ENCODE measurements at regions not wholly inside any gene's neighbourhood (a gene's known extent, or its start where the extent isn't known, plus 50 kb on each side); places are given as distances from the start of the nearest gene placed in this dataset.
"Not testable (repeated sequence)": the region's sequence is repeated elsewhere in the genome, so short reads cannot be mapped to it uniquely, and the experiment has no call there.

DNA sequence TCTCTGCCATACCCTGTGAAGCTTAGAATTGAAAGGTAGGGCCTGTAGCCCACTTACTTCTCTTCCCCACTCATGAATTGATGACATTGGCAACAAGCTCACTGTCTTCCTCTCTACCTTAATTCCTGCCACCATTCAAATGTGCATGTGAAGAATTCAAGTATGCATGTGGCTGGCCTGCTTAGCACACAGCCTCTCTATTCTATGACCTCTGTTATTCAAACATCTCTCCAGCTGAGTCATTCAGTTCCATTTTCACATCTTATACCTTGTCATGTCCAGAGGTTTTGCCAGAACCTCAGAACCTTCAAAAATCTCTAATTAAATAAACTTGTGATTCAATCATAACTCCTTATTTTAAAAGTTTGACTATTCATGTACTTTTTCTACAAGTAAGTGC is 114.7 kb upstream of the MAN2A1 start:
- no peak for DNase-seq

DNA sequence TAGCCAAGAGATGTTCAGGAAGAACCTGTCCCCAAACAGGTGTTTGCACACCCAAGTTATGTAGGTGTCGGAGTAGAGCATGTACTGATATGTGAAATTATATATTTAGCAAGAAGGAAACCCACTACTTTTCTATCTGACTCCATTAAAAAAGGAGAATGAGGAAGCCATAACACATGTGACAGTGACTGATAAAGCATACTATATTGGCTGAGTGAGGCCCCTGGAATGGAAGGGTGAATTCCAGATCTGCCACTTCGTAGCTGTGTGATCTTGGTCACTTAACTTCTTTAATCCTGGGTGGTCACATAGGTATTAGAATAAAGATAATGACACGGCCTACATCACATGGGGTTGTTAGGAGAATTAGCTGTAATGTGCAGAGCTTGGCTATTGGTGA is 116.0 kb upstream of the MAN2A1 start:
- DNase-seq, result no peak

DNA sequence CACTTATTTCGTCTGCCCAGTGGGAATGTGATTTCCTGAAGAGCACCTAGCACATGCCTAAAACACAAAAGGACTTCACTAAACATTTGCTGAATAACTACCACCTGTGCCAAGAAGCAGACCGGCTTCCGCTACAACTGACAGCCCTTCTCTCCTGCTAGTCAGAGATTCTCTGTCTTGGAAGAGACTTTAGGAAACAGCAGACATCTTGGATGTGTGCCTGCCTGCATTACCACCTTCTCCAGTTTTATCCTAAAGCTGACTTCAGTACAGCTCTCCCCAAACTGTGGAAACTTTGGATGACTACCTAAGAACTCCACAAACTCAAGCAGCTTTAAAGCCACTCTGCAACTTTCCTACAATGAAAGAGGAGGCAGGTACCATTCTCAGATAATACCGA is 116.5 kb upstream of the MAN2A1 start:
- DNase-seq, result no peak

DNA sequence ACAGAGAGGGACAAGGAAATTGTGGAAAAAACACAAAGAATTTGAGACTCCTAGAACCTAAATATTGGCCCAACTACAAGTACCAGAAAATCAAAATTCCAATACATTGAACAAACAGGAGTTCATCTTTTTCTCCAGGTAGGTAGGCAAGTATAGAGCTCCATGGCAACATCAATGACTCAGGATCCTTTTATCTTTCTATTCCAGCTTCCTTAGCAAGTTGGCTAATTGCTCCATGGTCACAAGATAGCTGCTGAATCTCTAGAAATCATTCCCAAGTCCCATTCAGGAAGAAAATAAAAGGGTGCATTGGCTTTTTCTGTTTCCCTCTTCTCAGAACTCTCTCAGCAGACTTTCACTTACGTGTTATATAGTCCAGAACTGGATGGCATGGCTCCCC is 117.9 kb upstream of the MAN2A1 start:
- DNase-seq, result no peak

DNA sequence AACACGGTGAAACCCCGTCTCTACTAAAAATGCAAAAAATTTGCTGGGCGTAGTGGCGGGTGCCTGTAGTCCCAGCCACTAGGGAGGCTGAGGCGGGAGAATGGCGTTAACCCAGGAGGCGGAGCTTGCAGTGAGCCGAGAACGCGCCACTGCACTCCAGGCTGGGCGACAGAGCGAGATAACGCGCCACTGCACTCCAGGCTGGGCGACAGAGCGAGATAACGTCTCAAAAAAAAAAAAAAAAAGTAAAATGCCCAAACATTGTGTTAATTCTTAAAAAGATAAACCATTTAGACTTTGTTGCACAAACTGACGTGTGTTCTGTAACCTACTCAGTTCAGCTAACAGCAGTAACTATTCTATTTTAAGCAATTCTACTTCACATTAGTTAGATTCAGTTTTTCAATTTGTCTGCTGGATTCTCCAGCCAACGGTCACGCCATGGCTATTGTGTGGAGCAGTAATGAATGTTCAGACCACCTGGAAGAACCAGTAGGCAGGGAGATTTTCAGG is 119.3 kb upstream of the MAN2A1 start:
- no peak for DNase-seq

DNA sequence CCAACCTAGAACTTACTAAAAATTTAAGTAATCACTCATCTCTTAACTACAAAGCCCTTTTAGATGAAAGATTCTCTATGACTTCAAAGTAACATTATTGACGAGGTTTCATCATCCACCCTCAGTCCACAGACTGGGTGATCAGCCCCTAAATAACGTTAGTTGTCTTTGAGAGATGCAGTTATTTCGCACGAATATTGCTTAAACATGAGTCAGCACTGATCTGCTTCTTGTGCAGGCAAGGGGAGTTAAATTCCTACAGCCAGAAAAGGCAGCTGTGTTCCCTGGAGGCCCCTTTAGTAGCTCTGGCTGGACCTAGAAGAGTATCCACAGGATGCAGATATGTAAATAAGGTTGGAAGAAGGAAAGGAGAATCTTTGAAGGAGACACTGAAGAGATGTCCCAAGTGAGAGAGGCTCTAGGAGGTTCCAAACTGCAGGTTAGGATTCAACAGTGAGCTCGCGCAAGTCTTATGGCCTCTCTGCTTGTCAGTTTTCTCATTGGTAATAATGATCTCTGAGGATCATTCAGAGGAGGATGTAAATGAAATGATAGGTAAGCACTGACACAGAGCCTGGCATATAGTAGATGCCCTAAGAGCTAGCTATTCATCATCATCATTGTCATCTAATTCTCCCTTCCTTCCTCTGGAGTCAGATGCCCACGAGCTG is 122.2 kb upstream of the MAN2A1 start:
- DNase-seq, result no peak

DNA sequence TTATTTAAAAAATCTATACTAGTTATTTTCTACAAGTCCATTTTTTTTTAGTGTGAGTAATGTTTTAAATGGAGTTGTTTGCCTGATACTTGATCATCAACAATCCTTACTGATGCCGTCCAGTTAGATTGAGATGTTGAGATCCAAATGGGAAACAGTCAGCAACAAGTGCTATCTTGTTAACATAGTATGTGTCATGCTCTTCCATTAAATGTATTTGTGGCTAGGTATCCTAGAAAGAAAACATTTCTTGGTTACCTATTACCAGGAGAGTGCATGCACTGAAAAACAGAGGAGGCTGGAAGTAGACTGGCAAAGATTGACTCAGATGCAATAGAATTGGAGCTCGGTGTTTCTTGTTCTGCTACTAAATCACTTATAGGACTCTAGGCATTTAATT is 123.4 kb upstream of the MAN2A1 start:
- no peak for DNase-seq

DNA sequence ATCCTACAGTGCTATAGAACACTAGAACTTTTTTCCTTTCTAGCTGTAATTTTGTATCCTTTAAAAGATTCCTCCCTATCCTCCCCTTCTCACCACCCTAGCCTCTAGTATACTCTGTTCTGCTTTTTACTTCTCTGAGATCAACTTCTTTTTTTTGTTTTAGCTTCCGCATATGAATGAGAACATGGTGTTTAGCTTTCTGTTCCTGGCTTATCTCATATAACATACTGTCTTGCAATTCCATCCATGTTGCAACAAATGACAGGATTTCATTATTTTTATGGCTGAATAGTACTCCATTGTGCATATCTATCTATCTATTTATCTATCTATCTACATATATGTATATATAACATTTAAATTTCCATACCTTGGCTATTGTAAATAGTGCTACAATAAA is 126.0 kb upstream of the MAN2A1 start:
- DNase-seq, result no peak

DNA sequence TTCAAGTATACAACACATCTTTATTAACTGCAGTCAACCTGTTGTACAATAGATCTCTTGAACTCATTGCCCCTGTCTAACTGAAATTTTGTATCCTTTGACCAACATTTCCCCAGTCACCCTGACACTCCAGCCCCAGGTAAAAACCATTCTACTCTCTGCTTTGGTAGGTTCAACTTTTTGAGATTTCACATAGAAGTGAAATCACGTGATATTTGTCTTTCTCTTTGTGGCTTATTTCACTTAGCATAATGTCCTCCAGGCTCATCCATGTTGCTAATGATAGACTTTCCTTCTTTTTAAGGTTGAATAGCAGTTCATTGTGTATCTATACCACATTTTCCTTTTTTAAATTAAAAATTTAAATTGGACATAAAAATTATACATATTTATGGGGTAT is 126.5 kb upstream of the MAN2A1 start:
- DNase-seq, result no peak

DNA sequence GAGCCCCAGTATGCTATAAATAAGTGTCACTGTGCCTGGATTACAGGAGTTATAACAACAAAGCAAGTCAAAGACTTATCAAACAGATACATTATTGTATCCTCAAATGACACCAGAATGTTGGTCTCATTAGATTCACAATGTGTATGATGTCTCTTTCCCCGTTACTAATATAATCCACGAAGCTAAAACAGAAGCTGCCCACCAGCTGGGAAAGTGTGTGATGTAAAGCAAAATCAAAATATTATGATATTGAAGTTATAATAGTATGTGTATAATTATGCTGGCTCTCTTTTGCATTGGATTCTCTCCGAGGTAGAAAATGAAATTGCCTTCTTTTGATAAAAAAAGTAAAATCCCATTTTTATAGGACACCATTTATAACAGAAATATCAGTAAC is 127.3 kb upstream of the MAN2A1 start:
- DNase-seq, result no peak

DNA sequence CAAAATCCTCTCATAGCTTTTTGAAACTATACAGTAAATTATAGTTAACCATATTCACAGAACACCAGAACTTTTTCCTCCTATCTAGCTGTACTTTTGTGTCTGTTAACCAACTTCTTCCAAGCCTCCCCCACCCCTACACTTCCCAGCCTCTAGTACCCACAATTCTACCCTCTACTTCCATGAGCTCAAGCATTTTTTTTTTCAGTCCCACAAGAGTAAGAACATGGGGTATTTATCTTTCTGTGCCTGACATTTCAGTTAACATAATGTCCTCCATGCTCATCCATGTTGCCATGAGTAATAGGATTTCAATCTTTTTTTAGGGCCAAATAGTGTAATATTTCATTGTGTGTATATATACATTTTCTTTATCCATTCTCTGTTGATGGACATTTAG is 128.3 kb upstream of the MAN2A1 start:
- no peak for DNase-seq

DNA sequence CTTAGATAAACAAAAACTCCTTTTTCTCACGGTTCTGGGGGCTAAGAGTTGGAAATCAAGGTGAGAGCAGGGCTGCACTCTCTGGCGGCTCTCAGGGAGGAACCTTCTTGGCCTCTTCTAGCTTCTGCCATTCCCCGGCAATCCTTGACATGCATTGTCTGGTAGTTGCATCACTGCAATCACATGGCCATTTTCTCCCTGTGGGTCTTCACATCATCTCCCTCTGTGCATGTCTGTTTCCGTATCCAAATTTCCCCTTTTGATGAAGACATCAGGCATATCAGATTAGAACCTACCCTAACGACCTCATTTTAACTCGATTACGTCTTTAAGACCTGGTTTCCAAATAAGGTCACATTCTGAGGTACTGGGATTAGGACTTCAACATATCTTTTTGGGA is 129.2 kb upstream of the MAN2A1 start:
- no peak for DNase-seq

DNA sequence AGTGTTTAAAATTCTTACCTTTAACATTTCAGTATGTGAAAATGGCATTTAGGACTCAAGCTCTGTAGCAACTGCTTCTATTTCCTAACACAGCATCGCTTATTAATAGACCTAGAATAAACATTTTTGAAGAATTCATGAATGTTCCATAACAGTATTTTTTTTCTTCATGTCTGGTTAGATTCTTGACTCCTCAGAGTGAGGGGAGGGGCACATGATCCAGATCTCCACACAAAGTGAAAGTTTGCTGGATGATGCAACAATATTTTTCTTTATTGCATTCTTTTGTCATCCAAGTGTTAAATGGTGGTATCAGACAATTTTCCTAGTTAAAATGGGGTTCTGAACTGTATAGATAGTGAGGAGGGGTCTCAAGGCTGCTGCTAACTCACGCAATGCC is 130.8 kb upstream of the MAN2A1 start:
- no peak for DNase-seq

DNA sequence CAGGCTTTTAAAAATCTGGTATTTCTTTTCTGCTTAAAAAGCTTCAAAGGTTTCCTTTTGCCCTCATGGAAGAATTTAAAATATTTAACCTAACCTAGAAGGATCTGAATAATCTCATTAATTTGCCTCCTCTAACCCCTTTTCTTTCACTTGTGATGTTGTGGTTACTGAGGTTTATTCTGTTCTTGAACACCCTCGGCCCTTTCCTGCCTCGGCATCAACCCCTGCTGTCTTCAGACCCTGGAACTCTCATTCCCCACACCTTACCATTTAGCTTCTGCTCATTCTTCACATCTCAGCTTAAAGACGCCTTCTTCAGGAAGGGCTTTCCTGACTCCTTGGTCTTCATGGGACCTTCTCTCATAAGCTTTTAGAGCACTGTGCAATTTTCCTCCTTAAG is 131.4 kb upstream of the MAN2A1 start:
- no peak for DNase-seq

DNA sequence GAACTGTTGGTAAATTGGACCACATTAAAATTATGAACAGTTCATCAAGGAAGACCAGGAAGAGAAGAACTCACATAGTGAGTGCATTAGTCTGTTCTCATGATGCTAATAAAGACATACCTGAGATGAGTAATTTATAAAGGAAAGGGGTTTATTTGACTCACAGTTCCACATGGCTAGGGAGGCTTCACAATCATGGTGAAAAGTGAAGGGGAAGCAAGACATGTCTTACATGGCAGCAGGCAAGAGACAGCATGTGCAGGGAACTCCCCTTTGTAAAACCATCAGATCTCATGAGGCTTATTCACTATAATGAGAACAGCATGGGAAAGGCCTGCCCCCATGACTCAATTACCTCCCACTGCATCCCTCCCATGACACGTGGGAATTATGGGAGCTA is 135.9 kb upstream of the MAN2A1 start:
- no peak for DNase-seq

DNA sequence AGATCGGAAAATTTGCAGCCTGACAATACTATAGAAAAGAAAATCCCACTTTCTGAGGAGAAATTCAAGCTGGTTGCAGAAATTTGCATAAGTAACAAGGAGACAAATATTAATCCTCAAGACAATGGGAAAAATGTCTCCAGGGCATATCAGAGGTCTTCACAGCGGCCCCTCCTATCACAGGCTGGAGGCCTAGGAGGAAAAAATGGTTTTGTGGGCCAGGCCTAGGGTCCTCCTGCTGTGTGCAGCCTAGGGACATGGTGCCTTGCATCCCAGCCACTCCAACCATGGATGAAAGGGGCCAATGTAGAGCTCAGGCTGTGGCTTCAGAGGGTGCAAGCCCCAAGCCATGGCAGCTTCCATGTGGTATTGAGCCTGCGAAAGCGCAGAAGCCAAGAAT is 138.5 kb upstream of the MAN2A1 start:
- DNase-seq, result not testable (repeated sequence)

DNA sequence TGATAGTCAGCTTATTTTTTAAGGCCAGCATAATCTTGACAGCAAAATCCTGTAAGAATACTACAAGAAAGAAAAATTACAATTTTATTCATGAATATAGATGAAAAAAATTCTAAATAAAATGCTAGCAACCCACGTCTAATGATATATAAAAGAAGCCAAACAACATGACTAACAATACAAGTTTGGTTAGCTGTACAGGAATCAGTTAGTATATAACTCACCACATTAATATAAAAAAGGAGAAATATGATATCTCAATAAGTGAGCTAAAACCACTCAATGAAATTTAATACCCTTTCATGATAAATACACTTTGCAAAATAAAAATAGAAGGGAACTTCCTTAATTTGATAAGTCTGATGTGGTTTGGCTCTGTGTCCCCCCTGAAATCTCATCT is 139.7 kb upstream of the MAN2A1 start:
- DNase-seq, result no peak

DNA sequence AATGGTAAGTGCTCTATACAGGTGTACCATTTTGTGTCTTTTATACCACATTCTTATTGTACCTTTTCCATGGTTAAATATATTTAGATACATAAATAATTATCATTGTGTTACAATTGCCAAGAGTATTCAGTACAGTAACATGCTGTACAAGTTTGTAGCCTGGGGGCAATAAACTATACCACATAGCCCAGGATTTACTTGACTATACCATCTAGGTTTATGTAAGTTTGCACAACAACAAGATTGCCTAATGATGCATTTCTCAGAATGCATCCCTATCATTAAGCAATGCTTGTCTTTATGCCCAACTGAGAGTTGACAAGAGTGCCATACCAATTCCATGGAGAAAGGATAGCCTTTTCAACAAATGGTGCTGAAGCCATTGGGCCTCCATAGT is 136.7 kb upstream of the PJA2 start:
- DNase-seq, result no peak

DNA sequence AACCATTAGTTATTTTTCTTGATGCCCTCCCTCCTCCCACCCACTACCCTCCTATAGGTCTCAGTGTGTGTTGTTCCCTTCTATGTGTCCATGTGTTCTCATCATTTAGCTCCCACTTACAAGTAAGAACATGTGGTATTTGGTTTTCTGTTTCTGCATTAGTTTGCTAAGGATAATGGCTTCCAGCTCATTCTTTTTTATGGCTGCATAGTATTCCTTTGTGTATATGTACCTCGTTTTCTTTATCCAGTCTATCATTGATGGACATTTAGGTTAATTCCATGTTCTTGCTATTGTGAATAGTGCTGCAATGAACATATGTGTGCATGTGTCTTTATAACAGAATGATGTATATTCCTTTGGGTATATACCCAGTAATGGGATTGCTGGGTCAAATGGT is 135.1 kb upstream of the PJA2 start:
- DNase-seq, result not testable (repeated sequence)

DNA sequence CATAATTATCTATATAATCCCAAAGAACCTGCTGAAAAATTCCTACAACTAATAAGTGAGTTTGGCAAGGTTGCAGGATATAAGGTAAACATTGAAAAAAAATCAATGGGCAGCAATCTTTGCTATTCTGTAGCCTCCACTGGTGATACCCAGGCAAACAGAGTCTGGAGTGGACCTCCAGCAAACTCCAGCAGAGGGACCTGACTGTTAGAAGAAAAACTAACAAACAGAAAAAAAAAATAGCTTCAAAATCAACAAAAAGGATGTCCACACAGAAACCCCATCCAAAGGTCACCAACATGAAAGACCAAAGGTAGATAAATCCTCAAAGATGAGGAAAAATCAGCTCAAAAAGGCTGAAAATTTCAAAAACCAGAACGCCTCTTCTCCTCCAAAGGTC is 128.9 kb upstream of the PJA2 start:
- not testable (repeated sequence) for DNase-seq

DNA sequence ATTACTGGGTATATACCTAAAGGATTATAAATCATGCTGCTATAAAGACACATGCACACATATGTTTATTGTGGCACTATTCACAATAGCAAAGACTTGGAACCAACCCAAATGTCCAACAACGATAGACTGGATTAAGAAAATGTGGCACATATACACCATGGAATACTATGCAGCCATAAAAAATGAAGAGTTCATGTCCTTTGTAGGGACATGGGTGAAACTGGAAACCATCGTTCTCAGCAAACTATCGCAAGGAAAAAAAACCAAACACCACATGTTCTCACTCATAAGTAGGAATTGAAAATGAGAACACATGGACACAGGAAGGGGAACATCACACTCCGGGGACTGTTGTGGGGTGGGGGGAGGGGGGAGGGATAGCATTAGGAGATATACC is 125.3 kb upstream of the PJA2 start:
- DNase-seq, result not testable (repeated sequence)

DNA sequence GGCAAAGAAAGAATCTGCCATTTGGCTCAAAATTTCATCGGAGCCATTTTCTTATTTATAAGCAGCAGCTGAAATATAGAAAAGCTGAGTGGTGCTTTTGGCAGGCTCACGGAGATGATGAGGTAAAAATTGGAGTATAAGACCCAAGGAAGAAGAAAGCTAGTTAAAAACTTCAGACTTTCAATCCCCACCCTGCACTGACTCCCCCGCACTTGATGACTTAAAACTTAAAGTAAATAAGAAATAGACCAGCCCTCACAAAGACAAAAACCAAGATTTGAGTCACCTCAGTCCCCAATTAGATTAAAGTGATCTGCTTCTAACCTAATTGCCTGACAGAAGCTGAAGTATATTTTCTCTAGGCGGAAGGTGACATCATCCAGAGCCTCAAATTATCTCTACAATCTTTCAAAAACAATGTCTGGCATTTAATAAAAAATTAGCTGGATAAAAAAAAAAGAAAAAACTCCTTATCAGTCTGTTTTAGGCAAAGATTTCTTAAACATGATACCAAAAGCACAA is 124.0 kb upstream of the PJA2 start:
- no peak for DNase-seq

DNA sequence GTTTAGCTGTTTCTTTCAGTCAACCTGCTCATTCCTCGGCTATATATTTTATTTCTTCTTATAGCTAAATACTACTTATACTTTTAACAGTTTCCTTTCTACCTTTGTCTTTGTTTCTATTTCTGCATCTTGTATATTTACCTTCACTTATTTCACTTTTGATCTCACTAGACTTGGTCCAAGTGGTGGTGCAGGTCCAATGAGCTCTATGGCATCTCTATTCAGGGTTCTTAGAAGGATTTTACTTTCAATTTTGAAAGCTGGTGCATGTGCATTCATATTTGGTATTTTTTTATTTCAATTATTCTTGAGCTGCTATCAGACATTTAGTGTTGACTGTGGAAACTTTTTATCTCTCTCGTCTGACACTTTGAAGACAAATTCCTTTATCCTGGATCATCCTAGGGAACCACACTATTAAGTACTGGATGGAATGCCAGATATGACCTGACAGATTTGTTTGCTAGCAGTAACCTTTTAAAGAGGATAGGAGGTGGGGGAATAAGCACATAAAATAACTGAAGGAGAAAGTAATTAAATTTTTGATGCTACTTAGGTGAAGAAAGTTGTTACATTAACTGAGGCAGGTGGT is 123.1 kb upstream of the PJA2 start:
- no peak for DNase-seq

DNA sequence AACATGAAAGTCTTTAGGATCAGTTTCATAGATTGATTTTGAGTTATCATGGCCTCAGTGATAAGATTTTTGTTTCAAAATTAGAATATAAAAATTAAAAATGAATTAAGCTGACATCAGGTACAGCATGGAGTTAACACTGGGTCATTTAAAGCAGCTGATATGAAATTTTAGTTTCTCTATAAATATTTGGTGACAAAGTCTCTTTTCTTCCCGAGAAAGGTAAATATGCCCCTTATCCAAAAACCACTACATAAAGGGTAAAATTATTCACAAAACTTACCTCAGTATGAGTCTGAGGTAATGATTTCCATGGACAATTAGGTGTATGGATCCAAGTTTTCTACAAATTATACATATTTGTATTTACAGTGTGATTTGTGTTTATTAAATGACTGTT is 121.5 kb upstream of the PJA2 start:
- no peak for DNase-seq

DNA sequence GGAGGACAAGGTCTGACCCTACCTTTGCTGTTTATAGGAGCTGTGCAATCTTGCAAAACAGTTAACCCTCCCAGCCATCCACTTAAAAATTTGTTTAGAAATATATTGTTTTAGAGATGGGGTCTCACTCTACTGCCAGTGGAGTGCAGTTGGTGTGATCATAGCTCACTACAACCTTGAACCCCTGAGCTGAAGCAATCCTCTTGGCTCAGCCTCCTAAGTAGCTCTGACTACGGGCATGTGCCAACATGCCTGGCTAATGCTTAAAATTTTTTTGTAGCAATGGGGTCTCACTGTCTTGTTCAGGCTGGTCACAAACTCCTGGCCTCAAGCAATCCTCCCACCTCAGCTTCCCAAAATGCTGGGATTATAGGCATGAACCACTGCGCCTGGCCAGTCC is 120.2 kb upstream of the PJA2 start:
- DNase-seq, result no peak
